ENCODE measurements at regions not wholly inside any gene's neighbourhood (a gene's known extent, or its start where the extent isn't known, plus 50 kb on each side); places are given as distances from the start of the nearest gene placed in this dataset.
A peak's percentile ranks its signal among the peaks of the same experiment; 100 is the strongest.

DNA sequence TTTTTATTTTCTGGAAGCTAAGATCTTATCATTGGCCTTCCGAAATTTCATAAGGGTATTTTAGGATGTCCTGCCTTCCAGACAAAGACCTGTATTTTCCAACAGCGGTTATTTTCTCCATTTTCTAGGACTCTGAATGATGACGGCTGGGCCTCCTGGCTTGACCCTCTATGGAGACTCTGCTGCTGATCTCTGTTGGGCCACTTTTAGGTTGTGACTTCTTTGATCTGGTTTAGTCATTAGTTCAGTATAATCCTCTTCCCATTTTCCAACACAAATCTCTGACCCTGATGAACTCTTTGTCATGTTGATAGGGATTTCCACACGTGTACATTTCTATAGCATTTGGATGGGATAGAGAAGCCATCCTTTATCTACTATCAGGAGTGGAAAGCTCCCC, 93.7 kb downstream of the HS1BP3 start:
- no peak for ATAC-seq
- H3K9ac ChIP-seq (ENCODE audit: insufficient read depth in 1 of 2, low read depth in 2 of 2, low read length in 2 of 2), result no peak overlapping the region
- H3K79me2 ChIP-seq (ENCODE audit: control insufficient read depth, insufficient read depth, low read length), result no peaks in the 10 kb centered on the region
- no peak overlapping the region for H3K27ac ChIP-seq (ENCODE audit: extremely low read depth, low read depth, low read length)
- H4K20me1 ChIP-seq (replicated peaks; ENCODE audit: control insufficient read depth, insufficient read depth, low read length), result no peaks in the 10 kb centered on the region
- POLR2A ChIA-PET, result interaction anchor here (0.6 kb wide), 1 partner anchor 30 kb away, joined by 3 read pairs; no protein-coding TSS in a partner anchor
- no peak overlapping the region for H2AFZ ChIP-seq (ENCODE audit: low read depth, low read length)
- no peak overlapping the region for H3K4me2 ChIP-seq (ENCODE audit: insufficient read depth, low read length)
- in situ Hi-C loops (cut with MboI), result no loop called here
- CTCF ChIA-PET (ENCODE audit: low intra/inter-chr PET ratio), result no interaction called here
- DNase-seq (ENCODE audit: extremely low read depth in 1 of 4, low spot score in 3 of 4), result no peak
- no peaks in the 10 kb centered on the region for H3K9me3 ChIP-seq (replicated peaks; ENCODE audit: control insufficient read depth, insufficient read depth, low read depth, low read length)
- no peaks in the 10 kb centered on the region for H3K36me3 ChIP-seq (ENCODE audit: control insufficient read depth, insufficient read depth, low read length)
- H3K27me3 ChIP-seq (ENCODE audit: control insufficient read depth in 2 of 2, insufficient read depth in 2 of 2, low read length in 2 of 2), result peaks cover 0 to 37% of the 10 kb centered on the region in 2 experiments; a peak in 2 of 5 replicates
- intact Hi-C loops (cut with micrococcal nuclease), result no loop called here
- no peaks in the 10 kb centered on the region for H3K9me1 ChIP-seq (ENCODE audit: control insufficient read depth, insufficient read depth, low read length)
- BruUV-seq (replicated peaks), result no TSS peak
- 14% methylated on average over 4 of the region's 4 CpGs for WGBS (ENCODE audit: insufficient coverage, low coverage, missing lambda C conversion rate)
- no peak overlapping the region for H3K4me3 ChIP-seq
- TF ChIP-seq, protein P1, sequence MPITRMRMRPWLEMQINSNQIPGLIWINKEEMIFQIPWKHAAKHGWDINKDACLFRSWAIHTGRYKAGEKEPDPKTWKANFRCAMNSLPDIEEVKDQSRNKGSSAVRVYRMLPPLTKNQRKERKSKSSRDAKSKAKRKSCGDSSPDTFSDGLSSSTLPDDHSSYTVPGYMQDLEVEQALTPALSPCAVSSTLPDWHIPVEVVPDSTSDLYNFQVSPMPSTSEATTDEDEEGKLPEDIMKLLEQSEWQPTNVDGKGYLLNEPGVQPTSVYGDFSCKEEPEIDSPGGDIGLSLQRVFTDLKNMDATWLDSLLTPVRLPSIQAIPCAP (CRISPR knock-in tag; IDR thresholded peaks at IDR 0.05; ENCODE audit: borderline replicate concordance), result no peak
- TF ChIP-seq, protein P2, sequence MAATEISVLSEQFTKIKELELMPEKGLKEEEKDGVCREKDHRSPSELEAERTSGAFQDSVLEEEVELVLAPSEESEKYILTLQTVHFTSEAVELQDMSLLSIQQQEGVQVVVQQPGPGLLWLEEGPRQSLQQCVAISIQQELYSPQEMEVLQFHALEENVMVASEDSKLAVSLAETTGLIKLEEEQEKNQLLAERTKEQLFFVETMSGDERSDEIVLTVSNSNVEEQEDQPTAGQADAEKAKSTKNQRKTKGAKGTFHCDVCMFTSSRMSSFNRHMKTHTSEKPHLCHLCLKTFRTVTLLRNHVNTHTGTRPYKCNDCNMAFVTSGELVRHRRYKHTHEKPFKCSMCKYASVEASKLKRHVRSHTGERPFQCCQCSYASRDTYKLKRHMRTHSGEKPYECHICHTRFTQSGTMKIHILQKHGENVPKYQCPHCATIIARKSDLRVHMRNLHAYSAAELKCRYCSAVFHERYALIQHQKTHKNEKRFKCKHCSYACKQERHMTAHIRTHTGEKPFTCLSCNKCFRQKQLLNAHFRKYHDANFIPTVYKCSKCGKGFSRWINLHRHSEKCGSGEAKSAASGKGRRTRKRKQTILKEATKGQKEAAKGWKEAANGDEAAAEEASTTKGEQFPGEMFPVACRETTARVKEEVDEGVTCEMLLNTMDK (IDR thresholded peaks at IDR 0.05; ENCODE audit: borderline replicate concordance, insufficient read depth, low read depth, low read length, poor library complexity, severe bottlenecking), result no peak
- TF ChIP-seq ZNF133 (CRISPR knock-in tag; IDR thresholded peaks at IDR 0.05) (no peak), YY1 (IDR thresholded peaks at IDR 0.05; ENCODE audit: borderline replicate concordance in 1 of 3, control insufficient read depth in 1 of 3, extremely low read depth in 1 of 3, insufficient read depth in 3 of 3, insufficient read length in 1 of 3, insufficient replicate concordance in 2 of 3, low read depth in 1 of 3, low read length in 2 of 3) (no peak)
- TF ChIP-seq, protein P3, sequence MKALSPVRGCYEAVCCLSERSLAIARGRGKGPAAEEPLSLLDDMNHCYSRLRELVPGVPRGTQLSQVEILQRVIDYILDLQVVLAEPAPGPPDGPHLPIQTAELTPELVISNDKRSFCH (CRISPR knock-in tag; IDR thresholded peaks at IDR 0.05), result no peak
- TF ChIP-seq, protein P3 (tag; IDR thresholded peaks at IDR 0.05), result no peak
- H3K4me1 ChIP-seq (replicated peaks in 1 of 2; ENCODE audit: control insufficient read depth in 2 of 2, insufficient read depth in 2 of 2, low read length in 2 of 2), result peaks cover 0 to 19% of the 10 kb centered on the region in 2 experiments; a peak in 2 of 5 replicates
- FAIRE-seq, result peak; percentile 35
